HEK293 (cell line): ENCODE measurements at regions not wholly inside any gene's neighbourhood (a gene's known extent, or its start where the extent isn't known, plus 50 kb on each side); places are given as distances from the start of the nearest gene placed in this dataset.
A peak's percentile ranks its signal among the peaks of the same experiment; 100 is the strongest.

ENCODE experiments used
- CTCF ChIA-PET: fragments of 350-600 bp; formaldehyde crosslinking; extraction: SDS; loops from one replicate; lab custom pipeline; 2021; ENCODE audit warnings: antibody characterized with exemption; lab: Yijun Ruan, JAX
- POLR2A ChIA-PET: fragments of 300-600 bp; formaldehyde crosslinking; extraction: SDS; loops from one replicate; lab custom pipeline; 2020; ENCODE audit warnings: antibody characterized with exemption, inconsistent platforms; lab: Yijun Ruan, JAX
- H3K27ac ChIP-seq: fragments of 200-500 bp; sonication (Bioruptor generic); 2 replicates; pipeline ENCODE4 v1.5.1; 2014; ENCODE audit warnings: low read depth, low read length, control low read depth, inconsistent platforms; ENCODE audit errors: extremely low read depth
- H3K36me3 ChIP-seq, 2 experiments: fragments of 200-500 bp in 1 of 2; sonication (Bioruptor generic) in 1 of 2; 1 replicate in 1 of 2; 2 replicates in 1 of 2; pipeline ENCODE4 v1.5.1; 2014 to 2017; ENCODE audit warnings: inconsistent platforms in 2 of 2, low read length in 2 of 2; ENCODE audit not compliant: control insufficient read depth in 2 of 2, insufficient read depth in 1 of 2
- H3K4me1 ChIP-seq: fragments of 200-500 bp; sonication (Bioruptor generic); 2 replicates; pipeline ENCODE4 v1.5.1; 2014; ENCODE audit warnings: mild to moderate bottlenecking, low read length, inconsistent platforms; ENCODE audit not compliant: control insufficient read depth, insufficient read depth
- H3K4me3 ChIP-seq: 2 replicates; pipeline ENCODE4 v1.5.1; 2011; ENCODE audit warnings: low read depth, mild to moderate bottlenecking, control low read depth, low read length, moderate library complexity
- H3K9me3 ChIP-seq: fragments of 200-500 bp; sonication (Bioruptor generic); 2 replicates; pipeline ENCODE4 v1.5.1; 2014; ENCODE audit warnings: low read depth, low read length, inconsistent platforms; ENCODE audit not compliant: control insufficient read depth, insufficient read depth
- MYNN ChIP-seq: fragments of 450-650 bp; formaldehyde crosslinking; IDR thresholded peaks from 2 replicates; pipeline ENCODE4 v1.5.1; 2016; ENCODE audit warnings: missing biosample characterization, missing genetic modification characterization, borderline replicate concordance
- OSR2 ChIP-seq: fragments of 450-650 bp; formaldehyde crosslinking; IDR thresholded peaks from 2 replicates; pipeline ENCODE4 v1.5.1; 2016; ENCODE audit warnings: missing biosample characterization, missing genetic modification characterization
- OVOL3 ChIP-seq: fragments of 450-650 bp; formaldehyde crosslinking; IDR thresholded peaks from 2 replicates; pipeline ENCODE4 v1.5.1; 2016; ENCODE audit warnings: missing biosample characterization, missing genetic modification characterization
- TCF7L2 ChIP-seq: IDR thresholded peaks from 2 replicates; pipeline ENCODE4 v1.6.1; 2011; ENCODE audit warnings: low read depth, mild to moderate bottlenecking, inconsistent platforms, low read length, moderate library complexity, borderline replicate concordance
- ZBTB21 ChIP-seq: fragments of 450-650 bp; formaldehyde crosslinking; IDR thresholded peaks from 2 replicates; pipeline ENCODE4 v1.5.1; 2017; ENCODE audit warnings: missing biosample characterization, missing genetic modification characterization
- ZBTB48 ChIP-seq: fragments of 450-650 bp; formaldehyde crosslinking; IDR thresholded peaks from 2 replicates; pipeline ENCODE4 v1.5.1; 2016; ENCODE audit warnings: missing biosample characterization, missing genetic modification characterization
- ZEB2 ChIP-seq: fragments of 450-650 bp; formaldehyde crosslinking; IDR thresholded peaks from 2 replicates; pipeline ENCODE4 v1.5.1; 2016; ENCODE audit warnings: missing biosample characterization, missing genetic modification characterization
- ZIC2 ChIP-seq: fragments of 450-650 bp; formaldehyde crosslinking; IDR thresholded peaks from 2 replicates; pipeline ENCODE4 v1.5.1; 2016; ENCODE audit warnings: missing biosample characterization, missing genetic modification characterization
- ZNF146 ChIP-seq: fragments of 450-650 bp; formaldehyde crosslinking; IDR thresholded peaks from 2 replicates; pipeline ENCODE4 v1.5.1; 2016; ENCODE audit warnings: missing biosample characterization, missing genetic modification characterization
- ZNF221 ChIP-seq: fragments of 450-650 bp; formaldehyde crosslinking; IDR thresholded peaks from 2 replicates; pipeline ENCODE4 v1.5.1; 2017; ENCODE audit warnings: missing biosample characterization, missing genetic modification characterization, borderline replicate concordance
- ZNF223 ChIP-seq: fragments of 450-650 bp; formaldehyde crosslinking; IDR thresholded peaks from 2 replicates; pipeline ENCODE4 v1.5.1; 2016; ENCODE audit warnings: missing biosample characterization, missing genetic modification characterization
- ZNF248 ChIP-seq: fragments of 450-650 bp; formaldehyde crosslinking; IDR thresholded peaks from 2 replicates; pipeline ENCODE4 v1.5.1; 2017; ENCODE audit warnings: missing biosample characterization, missing genetic modification characterization
- ZNF324 ChIP-seq: fragments of 450-650 bp; formaldehyde crosslinking; IDR thresholded peaks from 2 replicates; pipeline ENCODE4 v1.5.1; 2016; ENCODE audit warnings: missing biosample characterization, missing genetic modification characterization
- ZNF350 ChIP-seq: fragments of 450-650 bp; formaldehyde crosslinking; IDR thresholded peaks from 2 replicates; pipeline ENCODE4 v1.5.0; 2017; ENCODE audit warnings: missing biosample characterization, mild to moderate bottlenecking, missing genetic modification characterization
- ZNF529 ChIP-seq: fragments of 450-650 bp; formaldehyde crosslinking; IDR thresholded peaks from 2 replicates; pipeline ENCODE4 v1.5.1; 2017; ENCODE audit warnings: missing genetic modification characterization, missing biosample characterization; ENCODE audit not compliant: insufficient replicate concordance
- ZNF555 ChIP-seq: fragments of 450-650 bp; formaldehyde crosslinking; conservative IDR thresholded peaks from 2 replicates; pipeline ENCODE4 v1.5.1; 2017; ENCODE audit warnings: missing biosample characterization, mild to moderate bottlenecking, missing genetic modification characterization, inconsistent platforms
- ZNF658 ChIP-seq: fragments of 450-650 bp; formaldehyde crosslinking; IDR thresholded peaks from 2 replicates; pipeline ENCODE4; 2016; ENCODE audit warnings: missing biosample characterization, missing genetic modification characterization
- ZNF660 ChIP-seq: fragments of 450-650 bp; IDR thresholded peaks from 2 replicates; pipeline ENCODE4 v1.5.1; 2018; ENCODE audit warnings: missing biosample characterization, mild to moderate bottlenecking, missing genetic modification characterization
- TF ChIP-seq, protein P1 (sequence below): fragments of 450-650 bp; formaldehyde crosslinking; IDR thresholded peaks from 2 replicates; pipeline ENCODE4 v1.5.1; 2017; ENCODE audit warnings: missing biosample characterization, missing genetic modification characterization
- TF ChIP-seq, protein P2 (sequence below): fragments of 450-650 bp; formaldehyde crosslinking; IDR thresholded peaks from 2 replicates; pipeline ENCODE4 v1.5.1; 2016; ENCODE audit warnings: missing biosample characterization, missing genetic modification characterization
- TF ChIP-seq, protein P3 (sequence below): sonication (generic); formaldehyde crosslinking; IDR thresholded peaks from 2 replicates; pipeline ENCODE4 v1.8.1; 2022; ENCODE audit warnings: mild to moderate bottlenecking, moderate library complexity, missing genetic modification reagents
- TF ChIP-seq, protein P4 (sequence below): fragments of 450-650 bp; formaldehyde crosslinking; IDR thresholded peaks from 2 replicates; pipeline ENCODE4 v1.5.1; 2016; ENCODE audit warnings: missing biosample characterization, missing genetic modification characterization
- TF ChIP-seq, protein P5 (sequence below): fragments of 450-650 bp; formaldehyde crosslinking; IDR thresholded peaks from 2 replicates; pipeline ENCODE4 v1.5.1; 2016; ENCODE audit warnings: missing biosample characterization, missing genetic modification characterization
- TF ChIP-seq, protein P6 (sequence below): fragments of 450-650 bp; formaldehyde crosslinking; IDR thresholded peaks from 2 replicates; pipeline ENCODE4 v1.5.1; 2017; ENCODE audit warnings: missing biosample characterization, mild to moderate bottlenecking, missing genetic modification characterization, moderate library complexity

DNA sequence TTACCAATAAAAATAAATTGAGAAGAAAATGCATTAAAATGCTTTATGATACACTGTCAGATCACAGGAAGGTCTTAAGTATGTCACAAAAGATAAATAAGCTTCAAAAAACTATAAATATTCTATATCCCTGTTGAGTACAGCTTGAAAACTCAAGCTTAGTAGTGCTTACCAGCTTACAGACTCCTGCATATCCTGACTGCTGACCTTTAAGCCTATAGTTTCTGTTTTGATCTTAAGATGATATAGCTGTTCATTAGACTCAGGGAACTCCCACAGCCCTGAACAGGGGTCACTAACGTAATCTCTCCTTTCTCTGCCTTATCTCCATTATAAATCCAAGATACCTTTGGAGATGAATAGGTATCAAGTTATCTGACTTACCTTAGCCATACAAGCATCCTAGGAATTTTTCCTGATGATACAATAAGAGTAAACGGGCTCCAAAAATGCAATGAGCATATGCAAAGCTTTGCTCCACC, 93.7 kb upstream of the RBBP8 start:
- Histone ChIP-seq H3K9me3 (no peaks in the 10 kb centered on the region), H3K4me3 (no peak overlapping the region), H3K36me3 (no peaks in the 10 kb centered on the region), H3K27ac (no peak overlapping the region), H3K4me1 (peaks cover 7% of the 10 kb centered on the region; the same call in 1 of the 2 replicates)
- ChIA-PET POLR2A (no interaction called here), CTCF (interaction anchor here (0.5 to 1.6 kb wide), 5 partner anchors 9 to 174 kb away, joined by 3 to 5 read pairs (median 3); no protein-coding TSS in a partner anchor)
- TF ChIP-seq, protein P1, sequence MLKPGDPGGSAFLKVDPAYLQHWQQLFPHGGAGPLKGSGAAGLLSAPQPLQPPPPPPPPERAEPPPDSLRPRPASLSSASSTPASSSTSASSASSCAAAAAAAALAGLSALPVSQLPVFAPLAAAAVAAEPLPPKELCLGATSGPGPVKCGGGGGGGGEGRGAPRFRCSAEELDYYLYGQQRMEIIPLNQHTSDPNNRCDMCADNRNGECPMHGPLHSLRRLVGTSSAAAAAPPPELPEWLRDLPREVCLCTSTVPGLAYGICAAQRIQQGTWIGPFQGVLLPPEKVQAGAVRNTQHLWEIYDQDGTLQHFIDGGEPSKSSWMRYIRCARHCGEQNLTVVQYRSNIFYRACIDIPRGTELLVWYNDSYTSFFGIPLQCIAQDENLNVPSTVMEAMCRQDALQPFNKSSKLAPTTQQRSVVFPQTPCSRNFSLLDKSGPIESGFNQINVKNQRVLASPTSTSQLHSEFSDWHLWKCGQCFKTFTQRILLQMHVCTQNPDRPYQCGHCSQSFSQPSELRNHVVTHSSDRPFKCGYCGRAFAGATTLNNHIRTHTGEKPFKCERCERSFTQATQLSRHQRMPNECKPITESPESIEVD: peak; percentile 75
- TF ChIP-seq, protein P2, sequence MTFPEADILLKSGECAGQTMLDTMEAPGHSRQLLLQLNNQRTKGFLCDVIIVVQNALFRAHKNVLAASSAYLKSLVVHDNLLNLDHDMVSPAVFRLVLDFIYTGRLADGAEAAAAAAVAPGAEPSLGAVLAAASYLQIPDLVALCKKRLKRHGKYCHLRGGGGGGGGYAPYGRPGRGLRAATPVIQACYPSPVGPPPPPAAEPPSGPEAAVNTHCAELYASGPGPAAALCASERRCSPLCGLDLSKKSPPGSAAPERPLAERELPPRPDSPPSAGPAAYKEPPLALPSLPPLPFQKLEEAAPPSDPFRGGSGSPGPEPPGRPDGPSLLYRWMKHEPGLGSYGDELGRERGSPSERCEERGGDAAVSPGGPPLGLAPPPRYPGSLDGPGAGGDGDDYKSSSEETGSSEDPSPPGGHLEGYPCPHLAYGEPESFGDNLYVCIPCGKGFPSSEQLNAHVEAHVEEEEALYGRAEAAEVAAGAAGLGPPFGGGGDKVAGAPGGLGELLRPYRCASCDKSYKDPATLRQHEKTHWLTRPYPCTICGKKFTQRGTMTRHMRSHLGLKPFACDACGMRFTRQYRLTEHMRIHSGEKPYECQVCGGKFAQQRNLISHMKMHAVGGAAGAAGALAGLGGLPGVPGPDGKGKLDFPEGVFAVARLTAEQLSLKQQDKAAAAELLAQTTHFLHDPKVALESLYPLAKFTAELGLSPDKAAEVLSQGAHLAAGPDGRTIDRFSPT (tag by site-specific recombination): no peak
- TF ChIP-seq ZIC2 (tag by site-specific recombination) (no peak), ZNF529 (tag by site-specific recombination) (no peak), ZEB2 (tag by site-specific recombination) (no peak), ZNF660 (tag by site-specific recombination) (no peak), ZNF658 (tag by site-specific recombination) (no peak)

DNA sequence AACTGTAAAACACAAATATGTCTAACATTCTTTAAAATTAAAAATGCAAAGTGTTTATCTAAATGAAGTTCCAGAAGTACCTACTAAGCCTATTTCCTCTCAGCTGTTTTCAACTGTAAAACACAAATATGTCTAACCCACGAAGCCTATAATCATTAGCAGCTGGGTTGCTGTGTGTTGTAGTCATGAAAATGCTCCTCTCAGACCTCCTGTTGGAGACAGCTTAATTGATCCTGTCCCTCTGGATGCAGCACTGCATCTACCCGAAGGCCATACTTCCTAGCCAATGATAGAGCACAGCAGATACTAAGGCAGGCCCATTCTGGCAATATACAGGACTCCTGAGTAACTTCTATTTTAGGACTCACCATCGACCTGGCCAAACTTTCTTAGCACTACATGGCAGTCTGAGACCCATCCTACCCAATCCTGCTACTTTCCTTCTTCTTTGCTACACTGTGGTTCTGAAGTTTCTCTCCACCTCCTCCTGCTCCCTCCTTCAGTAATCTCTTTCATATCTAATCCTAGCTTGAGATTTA, 92.5 kb upstream of the RBBP8 start:
- peaks cover 7% of the 10 kb centered on the region; the same call in 1 of the 2 replicates for H3K4me1 ChIP-seq
- CTCF ChIA-PET: interaction anchor here (0.6 to 1.6 kb wide), 3 partner anchors 10 to 90 kb away, joined by 3 to 5 read pairs (median 4); no protein-coding TSS in a partner anchor
- POLR2A ChIA-PET: no interaction called here
- TF ChIP-seq ZBTB21 (tag by site-specific recombination) (no peak), ZBTB48 (no peak), ZNF223 (tag by site-specific recombination) (no peak), OSR2 (no peak), ZNF324 (tag by site-specific recombination) (no peak), ZNF146 (no peak), ZNF350 (tag by site-specific recombination) (no peak), ZNF248 (no peak), MYNN (tag by site-specific recombination) (no peak), ZNF555 (tag by site-specific recombination) (no peak), ZNF221 (no peak), OVOL3 (no peak), TCF7L2 (no peak)
- TF ChIP-seq, protein P3, sequence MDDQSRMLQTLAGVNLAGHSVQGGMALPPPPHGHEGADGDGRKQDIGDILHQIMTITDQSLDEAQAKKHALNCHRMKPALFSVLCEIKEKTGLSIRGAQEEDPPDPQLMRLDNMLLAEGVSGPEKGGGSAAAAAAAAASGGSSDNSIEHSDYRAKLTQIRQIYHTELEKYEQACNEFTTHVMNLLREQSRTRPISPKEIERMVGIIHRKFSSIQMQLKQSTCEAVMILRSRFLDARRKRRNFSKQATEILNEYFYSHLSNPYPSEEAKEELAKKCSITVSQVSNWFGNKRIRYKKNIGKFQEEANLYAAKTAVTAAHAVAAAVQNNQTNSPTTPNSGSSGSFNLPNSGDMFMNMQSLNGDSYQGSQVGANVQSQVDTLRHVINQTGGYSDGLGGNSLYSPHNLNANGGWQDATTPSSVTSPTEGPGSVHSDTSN (CRISPR knock-in tag): no peak
- TF ChIP-seq, protein P4, sequence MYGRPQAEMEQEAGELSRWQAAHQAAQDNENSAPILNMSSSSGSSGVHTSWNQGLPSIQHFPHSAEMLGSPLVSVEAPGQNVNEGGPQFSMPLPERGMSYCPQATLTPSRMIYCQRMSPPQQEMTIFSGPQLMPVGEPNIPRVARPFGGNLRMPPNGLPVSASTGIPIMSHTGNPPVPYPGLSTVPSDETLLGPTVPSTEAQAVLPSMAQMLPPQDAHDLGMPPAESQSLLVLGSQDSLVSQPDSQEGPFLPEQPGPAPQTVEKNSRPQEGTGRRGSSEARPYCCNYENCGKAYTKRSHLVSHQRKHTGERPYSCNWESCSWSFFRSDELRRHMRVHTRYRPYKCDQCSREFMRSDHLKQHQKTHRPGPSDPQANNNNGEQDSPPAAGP (tag by site-specific recombination): no peak
- TF ChIP-seq, protein P5, sequence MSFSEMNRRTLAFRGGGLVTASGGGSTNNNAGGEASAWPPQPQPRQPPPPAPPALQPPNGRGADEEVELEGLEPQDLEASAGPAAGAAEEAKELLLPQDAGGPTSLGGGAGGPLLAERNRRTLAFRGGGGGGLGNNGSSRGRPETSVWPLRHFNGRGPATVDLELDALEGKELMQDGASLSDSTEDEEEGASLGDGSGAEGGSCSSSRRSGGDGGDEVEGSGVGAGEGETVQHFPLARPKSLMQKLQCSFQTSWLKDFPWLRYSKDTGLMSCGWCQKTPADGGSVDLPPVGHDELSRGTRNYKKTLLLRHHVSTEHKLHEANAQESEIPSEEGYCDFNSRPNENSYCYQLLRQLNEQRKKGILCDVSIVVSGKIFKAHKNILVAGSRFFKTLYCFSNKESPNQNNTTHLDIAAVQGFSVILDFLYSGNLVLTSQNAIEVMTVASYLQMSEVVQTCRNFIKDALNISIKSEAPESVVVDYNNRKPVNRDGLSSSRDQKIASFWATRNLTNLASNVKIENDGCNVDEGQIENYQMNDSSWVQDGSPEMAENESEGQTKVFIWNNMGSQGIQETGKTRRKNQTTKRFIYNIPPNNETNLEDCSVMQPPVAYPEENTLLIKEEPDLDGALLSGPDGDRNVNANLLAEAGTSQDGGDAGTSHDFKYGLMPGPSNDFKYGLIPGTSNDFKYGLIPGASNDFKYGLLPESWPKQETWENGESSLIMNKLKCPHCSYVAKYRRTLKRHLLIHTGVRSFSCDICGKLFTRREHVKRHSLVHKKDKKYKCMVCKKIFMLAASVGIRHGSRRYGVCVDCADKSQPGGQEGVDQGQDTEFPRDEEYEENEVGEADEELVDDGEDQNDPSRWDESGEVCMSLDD: no peak
- TF ChIP-seq, protein P6, sequence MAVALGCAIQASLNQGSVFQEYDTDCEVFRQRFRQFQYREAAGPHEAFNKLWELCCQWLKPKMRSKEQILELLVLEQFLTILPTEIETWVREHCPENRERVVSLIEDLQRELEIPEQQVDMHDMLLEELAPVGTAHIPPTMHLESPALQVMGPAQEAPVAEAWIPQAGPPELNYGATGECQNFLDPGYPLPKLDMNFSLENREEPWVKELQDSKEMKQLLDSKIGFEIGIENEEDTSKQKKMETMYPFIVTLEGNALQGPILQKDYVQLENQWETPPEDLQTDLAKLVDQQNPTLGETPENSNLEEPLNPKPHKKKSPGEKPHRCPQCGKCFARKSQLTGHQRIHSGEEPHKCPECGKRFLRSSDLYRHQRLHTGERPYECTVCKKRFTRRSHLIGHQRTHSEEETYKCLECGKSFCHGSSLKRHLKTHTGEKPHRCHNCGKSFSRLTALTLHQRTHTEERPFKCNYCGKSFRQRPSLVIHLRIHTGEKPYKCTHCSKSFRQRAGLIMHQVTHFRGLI (tag by site-specific recombination): no peak

More for the DNA sequence above, 92.5 kb upstream of the RBBP8 start:
- no peaks in the 10 kb centered on the region for H3K36me3 ChIP-seq
- H3K9me3 ChIP-seq: no peaks in the 10 kb centered on the region
- no peak overlapping the region for H3K4me3 ChIP-seq
- H3K27ac ChIP-seq: no peak overlapping the region
